Epithelial cell of prostate (primary cell): ENCODE measurements at regions not wholly inside any gene's neighbourhood (a gene's known extent, or its start where the extent isn't known, plus 50 kb on each side); places are given as distances from the start of the nearest gene placed in this dataset.
A peak's percentile ranks its signal among the peaks of the same experiment; 100 is the strongest.
"Not testable (repeated sequence)": the region's sequence is repeated elsewhere in the genome, so short reads cannot be mapped to it uniquely, and the experiment has no call there.

ENCODE experiments used
- DNase-seq: peaks from one replicate; pipeline ENCODE4 v3.0.0-alpha.2; 2011; ENCODE audit warnings: low read depth, low spot score
- H3K27ac ChIP-seq: fragments of 450-650 bp; 2 replicates; pipeline ENCODE4 v1.5.1; 2017; ENCODE audit warnings: mild to moderate bottlenecking

DNA sequence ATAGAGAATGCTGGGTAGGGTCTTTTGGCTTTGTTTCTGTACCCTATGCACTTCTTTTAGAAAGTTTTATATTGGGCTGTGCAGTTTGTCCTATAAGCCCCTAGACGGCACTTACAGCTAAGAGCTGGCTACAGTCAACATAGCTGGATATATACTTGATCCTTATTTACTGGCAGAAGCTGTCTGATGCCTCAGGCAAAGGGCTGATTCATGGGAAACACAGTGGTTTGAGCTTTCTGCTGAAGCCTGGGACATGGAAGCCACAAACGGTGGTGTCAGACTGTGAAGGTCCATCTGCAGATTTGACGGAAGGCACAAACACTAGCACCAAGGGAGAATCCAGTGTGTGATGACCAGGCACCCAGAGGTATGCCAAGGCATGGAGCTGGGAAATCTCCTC lies 608.4 kb downstream of the ANKRD50 start:
- no peak for DNase-seq

DNA sequence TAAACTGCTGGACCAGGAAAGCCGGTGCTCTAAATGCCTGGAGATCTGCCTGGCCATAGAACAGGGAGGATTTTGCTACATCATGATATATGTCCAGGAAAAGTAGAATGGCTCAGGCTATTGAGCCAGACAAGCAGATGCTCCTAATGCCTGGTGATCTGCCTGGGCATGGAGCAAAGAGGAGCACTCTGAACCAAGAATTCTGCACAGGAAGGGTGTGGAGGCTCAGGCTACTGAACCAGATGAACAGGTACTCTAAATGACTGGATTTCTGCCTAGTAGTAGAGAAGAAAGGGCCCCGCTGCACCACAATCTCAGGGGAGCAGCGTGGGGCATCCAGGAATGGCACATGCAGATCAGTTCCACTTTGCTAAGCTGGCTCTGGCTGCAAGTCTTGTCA lies 607.9 kb downstream of the ANKRD50 start:
- DNase-seq, result no peak
- H3K27ac ChIP-seq, result peak overlapping the region; percentile 32

More for the DNA sequence above, 608.4 kb downstream of the ANKRD50 start:
- peak overlapping the region; percentile 32 for H3K27ac ChIP-seq

DNA sequence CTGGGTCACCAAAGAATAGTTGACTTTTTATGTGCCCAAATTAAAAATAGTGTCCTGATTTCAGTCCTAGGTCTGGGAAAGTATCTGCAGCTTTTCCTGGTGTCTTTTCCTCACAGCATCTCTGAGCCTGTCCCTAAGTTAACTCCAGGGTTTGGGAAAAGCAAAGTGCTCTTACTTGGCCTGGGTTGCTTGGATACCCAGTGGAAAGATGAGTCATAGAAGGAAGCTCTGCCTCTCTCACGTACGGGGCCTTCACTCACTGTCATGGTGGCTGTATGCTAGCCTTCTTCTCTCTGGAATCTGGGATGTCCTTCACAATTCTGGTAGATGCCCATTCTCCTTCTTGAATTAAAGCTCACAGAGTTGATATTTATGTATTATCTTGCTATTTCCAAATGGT lies 607.3 kb downstream of the ANKRD50 start:
- H3K27ac ChIP-seq, result peak overlapping the region; percentile 32
- no peak for DNase-seq

DNA sequence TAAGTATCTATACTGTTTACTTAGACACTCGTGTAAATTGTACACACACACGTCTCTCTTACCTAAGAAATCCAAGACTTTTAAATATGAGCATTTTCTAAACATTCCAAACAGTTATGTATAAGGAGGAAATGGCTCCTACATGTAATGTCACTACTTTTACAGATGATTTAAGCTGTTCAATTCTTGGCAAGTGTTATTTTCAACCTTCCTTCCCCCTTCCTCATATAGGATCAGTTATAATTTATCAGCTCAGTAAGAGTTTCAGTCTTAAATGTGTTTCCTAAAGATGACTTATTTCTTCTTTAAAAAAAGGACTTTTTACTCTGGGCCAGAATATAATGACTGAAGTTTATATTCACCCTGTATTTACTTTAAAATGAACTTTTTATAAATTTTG lies 601.1 kb downstream of the ANKRD50 start:
- DNase-seq, result no peak
- no peak overlapping the region for H3K27ac ChIP-seq

DNA sequence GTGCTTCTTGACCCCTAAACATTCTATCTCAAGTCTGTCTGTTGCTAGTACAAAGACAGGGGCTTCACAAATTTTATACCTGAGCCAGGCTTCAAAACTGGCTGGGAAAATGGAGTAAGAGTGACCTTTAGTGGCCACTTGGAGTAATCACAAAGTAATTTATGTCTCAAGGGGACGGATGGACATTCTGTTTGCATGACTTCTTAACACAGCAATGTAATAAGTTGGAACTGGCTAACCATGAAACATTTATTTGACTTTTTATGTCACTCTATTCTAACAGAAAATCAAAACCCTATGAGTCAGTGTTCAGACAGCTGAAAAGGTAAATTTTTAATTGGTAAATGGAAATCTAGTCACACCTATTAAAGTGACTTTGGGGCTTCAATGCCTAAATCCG lies 600.6 kb downstream of the ANKRD50 start:
- DNase-seq, result no peak
- no peak overlapping the region for H3K27ac ChIP-seq

DNA sequence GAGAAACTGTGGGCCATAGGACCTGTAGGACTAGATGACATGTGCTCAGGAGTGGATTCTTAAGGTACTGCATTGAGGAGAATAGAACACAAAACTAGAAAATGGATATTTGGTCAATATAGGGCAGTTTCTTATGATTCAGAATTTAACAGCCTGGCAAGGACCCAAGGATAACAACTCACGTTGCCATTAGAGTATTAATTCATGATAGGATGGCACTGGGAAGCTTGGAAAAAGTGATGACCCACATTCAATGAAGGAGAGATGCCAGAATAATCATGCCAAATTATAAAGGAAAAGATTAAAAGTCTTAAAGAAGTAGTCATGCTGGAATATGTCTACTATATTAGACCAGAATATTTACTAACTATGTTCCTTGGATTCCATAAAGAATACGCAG lies 594.5 kb downstream of the ANKRD50 start:
- no peak for DNase-seq
- H3K27ac ChIP-seq, result no peak overlapping the region

DNA sequence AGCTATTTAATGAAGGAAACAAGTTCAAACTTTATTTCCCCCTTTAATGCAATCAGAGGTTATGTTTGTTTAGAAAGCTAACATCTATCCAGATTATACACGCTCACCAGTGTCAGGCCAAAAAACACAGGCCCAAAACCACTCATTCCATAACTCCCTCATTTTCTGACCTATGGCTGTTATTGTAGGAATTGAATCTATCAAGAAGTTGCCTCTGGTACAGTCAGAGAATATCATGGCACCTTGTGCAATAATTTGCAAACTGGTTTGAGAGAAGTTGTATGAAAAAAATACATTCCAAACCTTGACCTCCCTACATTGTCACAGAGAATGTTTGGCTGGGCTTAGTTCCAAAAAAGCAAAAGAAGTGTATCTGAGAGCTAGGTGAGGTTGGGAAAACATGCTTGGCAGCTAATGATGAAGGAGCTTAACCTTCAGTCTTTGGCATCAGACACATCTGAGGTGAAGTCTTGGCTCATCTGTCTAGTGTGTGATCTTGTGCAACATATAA lies 591.0 kb downstream of the ANKRD50 start:
- peak; percentile 41 for DNase-seq
- no peak overlapping the region for H3K27ac ChIP-seq

DNA sequence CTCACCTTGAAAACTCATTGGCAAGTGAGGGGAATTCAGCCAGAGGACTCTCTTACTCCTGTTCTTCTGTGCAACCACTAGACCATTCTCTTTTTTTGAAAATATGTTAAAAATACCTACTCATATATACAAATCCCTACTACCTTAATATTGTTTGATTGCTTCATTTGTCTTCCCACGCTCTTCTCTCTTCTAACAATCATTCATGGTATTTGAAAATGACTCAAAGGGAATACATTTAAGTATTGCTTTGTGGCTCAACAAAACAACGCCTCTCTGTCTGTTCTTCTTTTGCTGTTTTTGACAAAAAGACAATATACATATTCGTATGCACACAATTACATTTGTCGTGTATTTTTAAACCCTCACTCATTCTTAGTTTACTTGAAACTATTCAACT lies 589.4 kb downstream of the ANKRD50 start:
- H3K27ac ChIP-seq, result no peak overlapping the region
- no peak for DNase-seq

DNA sequence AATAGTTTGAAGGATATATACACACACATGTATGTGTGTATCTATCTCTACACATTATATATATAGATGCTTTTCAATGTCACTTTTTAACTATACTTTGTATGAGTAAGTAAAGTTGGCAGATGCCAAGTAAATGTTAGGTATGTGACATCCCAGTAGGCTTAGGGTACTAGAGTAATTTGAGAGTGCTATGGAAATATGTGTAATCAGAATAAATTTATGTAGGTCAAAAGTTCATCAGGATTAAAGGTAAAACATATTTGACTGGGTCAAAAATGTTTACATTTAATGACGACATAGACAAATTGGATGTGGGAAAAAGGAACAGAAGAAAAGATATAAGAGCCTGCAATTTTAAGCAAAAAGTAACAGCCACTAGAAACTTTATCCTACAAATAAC lies 588.8 kb downstream of the ANKRD50 start:
- H3K27ac ChIP-seq, result no peak overlapping the region
- DNase-seq, result no peak

DNA sequence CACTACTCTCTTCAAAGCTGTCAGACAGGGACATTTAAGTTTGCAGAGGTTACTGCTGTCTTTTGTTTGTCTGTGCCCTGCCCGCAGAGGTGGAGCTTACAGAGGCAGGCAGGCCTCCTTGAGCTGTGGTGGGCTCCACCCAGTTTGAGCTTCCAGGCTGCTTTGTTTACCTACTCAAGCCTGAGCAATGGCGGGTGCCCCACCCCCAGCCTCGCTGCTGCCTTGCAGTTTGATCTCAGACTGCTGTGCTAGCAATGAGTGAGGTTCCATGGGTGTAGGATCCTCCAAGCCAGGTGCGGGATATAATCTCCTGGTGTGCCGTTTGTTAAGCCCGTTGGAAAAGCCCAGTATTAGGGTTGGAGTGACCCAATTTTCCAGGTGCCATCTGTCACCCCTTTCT lies 581.2 kb downstream of the ANKRD50 start:
- DNase-seq, H3K27ac ChIP-seq: not testable (repeated sequence)

DNA sequence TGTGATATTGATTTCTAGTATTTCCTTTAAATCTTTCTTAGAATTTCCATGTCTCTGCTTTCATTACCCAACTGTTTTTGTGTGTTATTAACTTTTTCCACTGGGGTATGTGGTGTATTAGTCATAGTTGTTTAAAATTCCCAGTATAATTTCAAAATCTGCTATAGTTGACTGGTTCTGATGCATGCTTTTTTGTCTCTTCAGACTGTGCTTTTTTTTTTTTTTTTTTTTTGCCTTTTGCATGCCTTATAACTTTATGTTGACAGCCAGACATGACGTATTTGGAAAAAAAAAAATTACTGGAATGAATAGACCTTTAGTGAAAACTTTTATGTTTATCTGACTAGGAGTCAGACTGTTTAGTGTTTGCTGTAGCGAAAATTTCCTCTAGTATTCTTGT lies 580.4 kb downstream of the ANKRD50 start:
- DNase-seq, result no peak
- no peak overlapping the region for H3K27ac ChIP-seq

DNA sequence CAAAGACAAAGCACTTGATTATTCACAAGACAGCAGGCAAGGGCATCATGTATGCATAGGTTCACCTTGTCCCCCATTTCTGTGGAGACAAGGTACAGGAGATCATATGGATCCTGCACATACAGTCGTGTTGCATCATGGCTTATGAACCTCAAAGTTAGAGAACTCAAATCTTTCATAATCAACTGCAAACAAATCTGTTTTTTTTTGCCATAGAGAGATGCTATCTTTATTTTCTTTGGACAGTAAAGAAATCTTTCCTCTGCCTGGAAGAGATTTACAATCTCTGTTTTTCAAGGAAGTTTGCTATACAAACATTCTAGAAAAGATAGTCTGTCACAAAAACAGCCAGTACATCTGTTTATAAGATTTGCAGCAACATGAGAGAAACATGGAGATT lies 578.8 kb downstream of the ANKRD50 start:
- no peak overlapping the region for H3K27ac ChIP-seq
- no peak for DNase-seq

DNA sequence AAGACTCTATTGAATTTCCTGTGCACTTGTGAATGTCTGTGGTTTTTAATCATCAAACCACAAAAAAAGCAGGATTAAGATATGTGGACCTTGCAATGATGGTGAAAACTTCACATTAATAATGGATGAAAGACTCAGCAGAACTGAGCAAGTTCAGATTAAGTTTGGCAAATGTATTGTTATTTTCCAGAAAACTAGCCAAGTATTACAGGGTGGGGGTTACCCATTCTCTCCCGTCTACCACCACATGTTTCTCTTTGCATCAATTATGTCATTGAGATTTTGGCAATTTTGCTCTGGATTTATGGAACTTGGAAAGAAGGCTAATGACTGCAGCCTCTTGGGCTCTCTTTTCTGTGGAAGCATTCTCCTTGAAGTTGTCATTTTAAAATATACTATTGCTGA lies 577.1 kb downstream of the ANKRD50 start:
- DNase-seq, result no peak
- no peak overlapping the region for H3K27ac ChIP-seq

DNA sequence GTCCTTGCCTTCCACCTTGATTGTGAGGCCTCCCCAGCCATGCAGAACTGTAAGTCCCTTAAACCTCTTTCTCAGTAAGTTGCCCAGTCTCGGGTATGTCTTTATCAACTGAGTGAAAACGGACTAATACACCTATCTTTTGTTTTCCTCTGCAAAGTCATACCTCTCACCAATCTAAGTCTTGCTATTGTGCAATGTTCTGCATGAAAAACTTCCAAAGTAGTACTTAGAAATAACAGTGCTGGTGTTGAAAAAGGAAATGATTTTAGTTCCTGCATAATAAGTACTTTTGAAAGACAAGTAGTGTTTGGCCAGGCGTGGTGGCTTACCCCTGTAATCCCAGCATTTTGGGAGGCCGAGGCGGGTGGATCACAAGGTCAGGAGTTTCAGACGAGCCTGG lies 573.5 kb downstream of the ANKRD50 start:
- DNase-seq, result no peak
- H3K27ac ChIP-seq, result no peak overlapping the region

DNA sequence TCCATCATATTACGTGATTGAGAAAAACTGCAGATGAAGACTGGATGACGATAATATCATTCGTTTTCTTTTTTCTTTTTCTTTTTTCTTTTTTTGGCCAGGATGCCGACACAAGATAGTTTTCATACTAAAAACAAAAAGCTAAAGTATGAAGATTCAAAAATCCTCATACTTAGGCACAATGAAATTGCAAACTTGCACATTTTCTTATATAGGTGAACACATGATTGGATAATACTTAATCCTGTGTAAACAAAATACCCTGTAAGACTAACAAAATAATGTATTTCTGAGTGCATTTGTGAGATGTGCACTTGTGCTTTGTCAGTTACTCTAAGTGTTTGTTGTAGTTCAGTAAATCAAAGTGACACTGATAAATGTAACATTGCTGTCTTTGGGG lies 568.9 kb downstream of the ANKRD50 start:
- H3K27ac ChIP-seq, result no peak overlapping the region
- no peak for DNase-seq

DNA sequence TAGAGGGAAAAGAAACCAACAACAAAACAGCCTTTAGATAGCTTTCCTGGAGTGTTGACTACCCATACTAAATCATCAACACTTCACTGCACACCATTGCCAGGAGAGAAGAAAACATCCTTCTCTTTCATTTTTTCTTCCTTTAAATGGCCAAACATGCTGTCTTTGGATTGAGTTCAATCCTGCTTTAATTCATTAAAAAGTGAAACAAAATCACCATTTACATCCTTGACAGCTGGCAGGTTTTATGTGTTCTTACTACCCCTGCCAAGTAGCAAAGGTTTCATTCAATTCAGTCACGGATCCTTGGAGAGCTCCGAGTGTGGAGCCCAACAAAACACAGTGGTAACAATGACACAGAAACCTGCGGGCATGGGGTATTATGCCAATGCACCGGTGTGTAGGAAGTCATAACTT lies 568.3 kb downstream of the ANKRD50 start:
- no peak for DNase-seq
- H3K27ac ChIP-seq, result no peak overlapping the region

DNA sequence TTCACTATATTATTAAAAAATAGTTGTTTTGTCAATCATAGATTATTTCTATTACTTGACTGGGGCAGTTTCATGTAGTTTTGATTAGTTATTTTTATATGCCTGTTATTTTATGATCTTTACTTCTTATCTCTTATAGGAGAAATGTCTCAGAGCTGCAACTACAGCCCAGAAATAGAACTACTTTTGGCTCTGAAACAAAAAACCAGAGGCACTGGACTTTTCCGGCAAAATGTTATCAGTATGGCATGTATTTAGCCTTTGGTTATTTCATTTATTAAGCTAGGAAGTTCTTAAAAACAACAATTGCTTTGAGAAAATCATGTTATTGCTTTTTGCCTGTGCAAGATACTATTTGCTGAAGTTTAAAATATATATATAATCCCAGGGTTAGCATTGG lies 566.5 kb downstream of the ANKRD50 start:
- H3K27ac ChIP-seq, result no peak overlapping the region
- no peak for DNase-seq

DNA sequence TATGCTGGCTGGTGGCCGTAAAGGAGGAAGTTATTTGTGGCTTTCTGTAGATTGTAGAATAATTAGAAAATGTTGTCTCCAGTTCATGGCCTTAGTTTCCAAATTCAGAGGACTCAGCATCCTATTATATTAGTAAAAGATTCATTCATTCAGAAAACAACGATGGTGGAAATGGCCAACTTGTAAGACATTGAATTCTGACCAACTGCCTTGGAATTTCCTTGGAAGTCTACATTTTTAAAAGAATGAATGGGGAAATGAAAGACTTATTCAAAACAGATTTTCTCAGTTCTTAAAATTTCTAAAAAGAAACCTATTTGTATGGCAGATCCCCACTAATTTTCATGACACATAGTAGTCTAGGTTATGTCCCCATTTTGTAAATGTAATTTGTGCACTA lies 561.5 kb downstream of the ANKRD50 start:
- H3K27ac ChIP-seq, result no peak overlapping the region
- DNase-seq, result no peak

DNA sequence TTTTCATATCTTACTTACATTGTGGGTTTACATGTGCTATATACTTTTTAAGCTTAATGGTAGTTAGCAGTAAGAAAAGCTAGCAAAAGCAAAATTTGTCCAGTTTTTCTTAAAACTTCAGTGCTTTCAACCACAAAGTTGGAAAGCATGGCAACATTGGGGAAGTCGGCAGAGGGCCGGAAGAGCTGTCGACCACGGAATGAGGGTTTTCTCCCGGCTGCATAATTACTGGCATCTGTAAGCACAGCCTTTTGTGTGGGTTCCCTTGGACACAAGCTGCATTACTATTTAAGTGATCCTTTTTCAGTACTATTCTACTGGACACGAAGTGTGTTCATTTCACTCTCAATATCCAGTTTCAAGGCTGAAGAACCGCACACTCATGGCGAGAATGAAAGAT lies 560.4 kb downstream of the ANKRD50 start:
- no peak for DNase-seq
- no peak overlapping the region for H3K27ac ChIP-seq

DNA sequence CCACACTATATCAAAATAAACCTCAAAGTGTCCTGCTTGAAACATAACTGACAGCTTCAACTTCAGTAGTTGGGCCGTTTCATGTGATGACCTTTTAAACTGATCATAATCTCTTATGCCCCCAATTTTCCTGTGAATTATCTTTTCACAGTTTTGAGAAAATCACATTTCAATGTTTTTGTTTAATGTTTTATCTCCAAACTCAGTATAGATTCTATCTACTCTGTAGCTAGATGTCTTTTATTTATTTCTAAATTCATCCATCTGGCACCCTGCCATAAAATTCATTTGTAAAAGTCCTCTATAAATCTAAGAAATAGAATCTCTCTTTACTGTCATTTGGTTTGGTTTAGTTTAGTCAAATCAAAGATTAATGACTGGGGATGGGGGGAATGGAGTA lies 557.3 kb downstream of the ANKRD50 start:
- DNase-seq, result no peak
- no peak overlapping the region for H3K27ac ChIP-seq

DNA sequence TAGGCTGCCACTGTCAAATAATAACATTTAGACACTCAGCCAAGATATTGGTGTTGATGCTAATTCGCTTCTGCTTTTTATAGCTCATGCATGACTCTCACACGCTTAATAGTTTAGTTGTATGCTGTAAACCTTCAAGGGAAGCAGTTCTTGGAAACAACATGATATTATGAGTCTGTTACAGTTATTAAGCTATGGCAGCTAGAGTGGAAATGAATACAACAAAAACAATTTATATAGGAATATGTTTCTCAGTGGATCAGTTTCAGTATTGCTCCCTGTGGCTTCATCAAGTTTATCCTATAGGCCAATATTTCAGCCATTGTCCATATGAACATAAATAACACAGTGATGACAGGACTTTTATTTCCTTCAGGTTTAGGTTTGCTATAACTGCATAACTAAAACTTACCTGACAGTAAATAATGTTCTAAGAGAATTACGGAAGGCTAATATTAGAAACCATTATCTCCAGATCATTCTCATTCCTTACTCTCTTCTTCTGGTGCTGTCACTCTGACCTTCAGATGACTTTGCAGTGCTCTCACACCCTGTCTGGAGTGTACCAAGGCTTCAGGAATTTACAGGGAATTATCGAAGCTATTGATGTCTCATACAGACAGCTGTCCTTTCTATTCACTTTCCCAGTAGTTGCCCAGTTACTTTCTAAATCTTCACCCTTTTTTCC lies 555.0 kb downstream of the ANKRD50 start:
- H3K27ac ChIP-seq, result no peak overlapping the region
- DNase-seq, result no peak

DNA sequence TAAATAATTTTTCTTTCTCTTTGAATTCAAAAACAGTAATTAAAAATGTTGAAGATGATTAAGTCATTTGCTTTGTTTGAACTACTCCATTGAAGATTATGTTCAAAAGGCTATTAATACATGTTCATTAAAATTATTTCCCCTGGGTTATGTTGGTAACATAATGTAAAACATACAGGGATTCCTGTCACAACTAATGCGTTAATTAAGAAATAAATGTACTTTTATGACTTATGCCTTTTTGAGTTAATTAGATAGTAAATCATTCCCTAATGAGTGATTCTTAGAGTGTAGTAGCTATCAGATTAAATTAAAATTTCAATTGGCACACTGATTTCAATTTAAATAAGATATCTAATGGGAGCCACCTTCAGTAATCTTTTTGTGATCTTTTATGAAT lies 549.1 kb downstream of the ANKRD50 start:
- DNase-seq, result no peak
- H3K27ac ChIP-seq, result no peak overlapping the region

DNA sequence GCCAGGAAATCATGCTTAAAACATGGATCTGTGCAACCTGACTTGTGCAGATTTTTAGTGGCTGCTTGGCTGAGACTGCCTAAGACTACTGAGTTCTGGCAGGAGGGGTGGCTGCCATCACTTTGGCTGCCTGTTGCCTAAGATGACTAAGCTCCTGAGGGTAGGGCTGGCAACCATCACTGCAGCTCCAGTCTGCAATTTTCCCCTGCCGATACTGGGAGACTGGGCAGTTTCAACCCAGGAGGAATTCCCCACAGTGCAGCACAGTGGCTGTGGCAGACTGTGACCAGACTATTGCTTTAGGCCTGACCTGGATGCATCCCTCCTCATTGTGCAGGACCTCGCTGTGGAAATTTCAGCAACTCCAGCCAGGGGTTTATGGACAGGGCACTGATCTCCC lies 544.9 kb downstream of the ANKRD50 start:
- no peak for DNase-seq
- no peak overlapping the region for H3K27ac ChIP-seq
